SH-SY5Y (cell line): ENCODE measurements at regions not wholly inside any gene's neighbourhood (a gene's known extent, or its start where the extent isn't known, plus 50 kb on each side); places are given as distances from the start of the nearest gene placed in this dataset.

Experiments
- GATA2 ChIP-seq: IDR thresholded peaks from 2 replicates; pipeline ENCODE4 v1.6.1; 2011; ENCODE audit warnings: mild to moderate bottlenecking, low read depth, low read length
- GATA3 ChIP-seq: IDR thresholded peaks from 2 replicates; pipeline ENCODE4 v1.6.1; 2011; ENCODE audit warnings: low read depth, mild to moderate bottlenecking, low read length, moderate library complexity

DNA sequence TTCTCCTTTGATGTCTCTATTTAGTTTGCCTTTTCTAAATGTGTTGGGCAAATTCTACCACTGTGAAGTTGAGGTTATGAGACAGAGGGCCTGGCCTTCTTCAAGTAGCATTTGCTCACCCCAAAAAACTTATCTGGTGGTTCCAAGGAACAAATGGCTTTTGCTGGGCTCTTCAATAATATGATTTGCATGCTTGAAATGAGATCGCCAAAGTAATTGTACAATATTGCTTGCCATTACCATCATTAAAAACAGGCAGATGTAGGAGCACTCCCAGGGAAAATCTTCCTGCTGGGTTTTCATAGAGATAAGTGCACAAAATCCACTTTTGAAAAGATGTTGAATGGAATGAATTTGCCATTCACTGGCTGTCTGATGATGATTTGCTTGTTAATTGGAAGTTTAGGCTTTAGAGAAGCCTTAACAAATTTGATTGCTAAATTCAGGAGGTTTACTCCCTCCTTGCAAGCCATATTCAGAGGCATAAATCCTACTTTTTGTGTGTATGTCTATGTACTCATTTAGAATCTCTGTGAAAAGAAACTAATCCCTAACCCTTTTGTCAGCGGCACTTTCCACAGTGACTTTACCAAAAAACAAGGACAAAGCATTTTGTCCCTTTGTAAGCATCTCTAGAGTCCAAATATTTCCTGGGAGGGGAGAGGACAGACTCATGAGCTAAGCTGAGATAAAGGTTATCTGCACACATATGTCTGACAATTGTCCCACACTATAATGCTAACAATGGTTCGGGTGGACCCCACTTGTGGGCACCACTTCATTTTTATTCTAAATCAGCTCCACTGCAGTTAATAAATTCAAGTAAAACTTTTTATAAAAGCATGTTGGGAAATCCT is 240.8 kb upstream of the PIK3C3 start:
- no peak for TF ChIP-seq GATA3
- TF ChIP-seq GATA2, result no peak

- TF ChIP-seq GATA3 (no peak), GATA2 (no peak)
Measured at GRCh38 chr18:41706301-41706700, 248.7 kb upstream of the PIK3C3 start.

GRCh38 chr18:41703744-41704530 is 251.1 kb upstream of the PIK3C3 start:
- TF ChIP-seq GATA2 (peak; percentile 28; the same call in 1 of the 2 replicates), GATA3 (peak; percentile 58)

DNA sequence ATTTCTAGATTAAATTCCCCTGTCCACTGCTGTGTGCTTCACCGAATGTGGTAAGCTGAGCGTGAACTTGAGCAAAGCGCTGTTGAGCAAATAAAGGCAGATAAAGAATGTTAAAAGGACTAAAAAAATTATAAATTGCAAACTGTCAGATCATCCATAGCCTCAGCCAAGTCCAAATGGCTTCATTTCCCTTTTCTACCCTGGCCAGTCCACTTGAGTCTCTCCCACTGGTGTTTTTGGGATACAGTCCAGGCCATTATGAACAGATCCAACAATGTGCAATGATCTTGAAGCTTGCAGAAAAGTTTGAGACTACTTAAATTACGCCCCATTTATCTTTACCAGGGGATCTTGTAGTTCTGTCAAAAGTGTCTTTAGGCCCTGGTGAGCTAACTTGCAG is 254.6 kb upstream of the PIK3C3 start:
- TF ChIP-seq GATA2 (no peak), GATA3 (no peak)

- no peak for TF ChIP-seq GATA3
- no peak for TF ChIP-seq GATA2
Measured at GRCh38 chr18:41695441-41695840, 259.6 kb upstream of the PIK3C3 start.

DNA sequence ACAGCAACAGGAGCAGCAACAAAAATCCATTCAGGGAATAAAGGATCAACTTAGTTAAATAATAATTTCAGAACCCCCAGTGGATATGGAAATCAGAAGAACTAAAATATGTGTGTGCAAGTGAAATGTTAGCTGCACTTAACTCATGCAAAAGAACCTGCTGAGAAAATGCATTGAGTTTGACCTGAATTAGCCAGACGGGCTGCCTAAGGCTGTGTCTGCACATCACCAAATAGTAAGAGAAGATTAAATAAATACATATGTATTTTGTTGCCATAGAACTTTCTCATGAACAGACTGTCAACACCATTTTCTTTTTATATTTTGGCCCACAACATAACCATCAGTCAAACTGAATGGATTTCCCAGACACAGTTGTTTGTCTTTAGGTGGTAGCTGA is 262.0 kb upstream of the PIK3C3 start:
- TF ChIP-seq GATA2 (no peak), GATA3 (no peak)

DNA sequence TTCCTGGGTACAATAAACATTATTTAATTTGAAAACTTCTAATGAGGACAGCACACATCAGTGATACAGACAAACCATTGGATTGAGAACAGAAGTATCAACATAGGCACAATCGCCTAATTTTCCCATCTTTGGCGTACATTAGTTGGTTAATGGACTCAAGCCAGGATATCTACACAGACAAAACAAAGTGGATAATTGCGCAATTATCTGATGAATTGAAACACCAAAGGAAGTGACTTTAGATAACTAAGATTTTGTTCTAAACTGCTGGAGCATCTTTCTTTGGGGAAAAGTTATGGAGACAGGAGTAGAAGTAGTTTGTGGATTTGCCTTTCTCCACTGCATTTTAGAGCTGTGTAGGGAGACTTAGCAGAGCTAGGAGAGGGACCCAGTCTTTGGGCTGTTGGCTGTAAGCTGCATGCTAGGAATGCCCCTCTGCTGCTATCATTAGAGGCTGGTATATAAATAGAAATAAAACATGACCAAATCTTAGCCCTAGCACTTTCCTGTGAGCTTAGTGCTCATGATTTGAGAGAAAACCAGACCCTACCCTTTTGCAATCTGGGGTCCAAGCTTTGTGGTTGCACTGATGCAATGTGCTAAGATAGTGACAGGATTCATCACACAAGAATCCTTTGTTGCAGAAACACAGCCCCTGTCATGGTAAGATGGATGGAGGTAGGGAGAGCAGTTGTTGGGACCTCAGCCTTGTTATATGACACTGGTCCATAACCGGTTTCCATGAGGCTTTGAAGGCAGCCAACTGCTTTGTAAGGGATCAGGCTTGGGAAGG is 264.5 kb upstream of the PIK3C3 start:
- TF ChIP-seq GATA3 (no peak), GATA2 (no peak)

DNA sequence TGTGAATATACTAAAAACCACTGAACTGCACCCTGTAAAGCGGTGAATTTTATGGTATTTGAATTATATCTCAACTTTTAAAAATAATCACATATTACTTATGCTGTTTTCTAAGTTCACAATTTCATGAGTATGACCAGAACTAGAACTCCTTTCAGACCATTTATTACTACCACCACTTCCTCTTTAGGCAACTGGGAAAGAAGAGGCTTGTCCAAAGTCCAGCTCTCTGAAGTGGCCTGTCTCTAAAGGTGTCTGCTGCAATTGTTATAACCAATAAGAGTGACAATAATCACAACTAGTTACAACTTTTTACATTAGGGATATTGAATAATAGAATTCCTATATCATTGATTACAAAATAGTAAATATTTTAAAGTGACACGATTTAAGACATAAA is 267.9 kb upstream of the PIK3C3 start:
- no peak for TF ChIP-seq GATA3

DNA sequence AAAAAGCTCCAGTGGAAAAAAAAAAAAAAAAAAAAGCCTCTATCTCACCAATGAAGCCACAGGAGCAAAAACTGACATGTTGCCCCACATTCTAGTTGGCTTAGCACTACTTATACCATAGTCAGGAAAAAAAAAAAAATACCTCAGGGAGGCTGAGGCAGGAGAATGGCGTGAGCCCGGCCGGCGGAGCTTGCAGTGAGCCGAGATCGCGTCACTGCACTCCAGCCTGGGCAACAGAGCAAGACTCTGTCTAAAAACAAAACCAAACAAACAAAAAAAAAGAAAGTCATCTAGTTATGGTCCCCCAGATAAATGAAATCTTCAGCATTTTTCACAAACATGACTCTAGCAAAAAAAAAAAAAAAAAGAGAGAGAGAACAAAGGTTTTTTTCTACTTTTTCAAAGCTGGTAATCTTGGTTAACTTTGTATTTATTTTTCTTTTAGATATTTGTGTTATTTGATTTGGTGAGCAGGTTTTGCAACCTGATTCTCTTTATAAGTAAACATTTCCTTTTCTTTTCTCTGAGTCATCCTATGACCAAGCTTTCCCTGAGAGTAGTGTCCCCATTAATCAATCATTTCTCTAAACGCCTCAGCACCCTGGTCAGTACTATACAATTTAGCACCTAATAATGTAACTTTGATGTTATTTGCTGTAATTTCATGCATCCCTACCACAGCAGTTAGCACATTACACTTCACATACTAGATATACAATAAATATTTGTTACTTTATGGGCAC is 273.7 kb upstream of the PIK3C3 start:
- no peak for TF ChIP-seq GATA3
- TF ChIP-seq GATA2, result no peak

DNA sequence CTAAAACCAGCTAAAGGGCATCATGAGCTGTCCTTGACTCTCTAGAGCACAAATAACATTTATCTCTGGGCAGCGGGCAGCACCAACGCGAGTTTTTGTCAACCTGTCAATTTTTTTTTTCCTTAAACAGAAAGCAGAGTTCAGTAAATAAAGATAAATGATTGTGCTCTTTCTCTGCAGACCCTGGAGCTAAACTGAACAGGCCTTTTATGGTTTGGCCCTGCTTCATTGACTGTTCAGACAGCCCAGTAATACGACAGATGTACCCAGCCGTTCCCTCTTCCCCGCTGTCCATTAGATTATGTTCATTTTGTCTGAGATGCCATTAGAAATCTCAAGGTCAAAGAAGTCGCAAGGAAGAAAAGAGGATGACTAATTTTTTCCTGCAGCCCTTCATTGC is 280.5 kb upstream of the PIK3C3 start:
- TF ChIP-seq GATA3, result no peak; the same call in 1 of the 2 replicates
- TF ChIP-seq GATA2, result peak; percentile 71

DNA sequence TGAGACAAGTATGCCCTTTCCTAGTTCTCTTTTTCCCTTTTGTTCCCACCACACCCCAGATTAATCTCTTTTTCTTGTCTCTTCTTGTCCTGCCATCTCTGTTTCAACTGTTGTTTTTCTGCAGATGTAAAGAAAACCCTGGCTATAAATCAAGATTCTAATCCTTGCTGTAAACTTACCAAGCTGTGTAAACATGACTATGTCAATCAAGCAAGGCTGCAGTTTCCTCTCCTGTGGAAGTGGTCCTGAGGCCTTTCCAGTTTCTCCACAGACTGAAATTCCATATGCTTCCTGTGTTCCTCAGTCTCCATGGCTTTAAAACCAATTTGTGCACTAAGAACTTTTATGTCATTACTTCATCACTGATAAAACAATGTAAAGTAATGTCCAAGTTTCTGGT is 288.8 kb upstream of the PIK3C3 start:
- no peak for TF ChIP-seq GATA3
- no peak for TF ChIP-seq GATA2

- peak; percentile 71 for TF ChIP-seq GATA2
- no peak for TF ChIP-seq GATA3
Measured at GRCh38 chr18:41665210-41665609, 289.8 kb upstream of the PIK3C3 start.

GRCh38 chr18:41660654-41661053 is 294.4 kb upstream of the PIK3C3 start:
- TF ChIP-seq GATA2 (no peak), GATA3 (no peak)
